ENCODE measurements at regions not wholly inside any gene's neighbourhood (a gene's known extent, or its start where the extent isn't known, plus 50 kb on each side); places are given as distances from the start of the nearest gene placed in this dataset.
A peak's percentile ranks its signal among the peaks of the same experiment; 100 is the strongest.
"Not testable (repeated sequence)": the region's sequence is repeated elsewhere in the genome, so short reads cannot be mapped to it uniquely, and the experiment has no call there.

DNA sequence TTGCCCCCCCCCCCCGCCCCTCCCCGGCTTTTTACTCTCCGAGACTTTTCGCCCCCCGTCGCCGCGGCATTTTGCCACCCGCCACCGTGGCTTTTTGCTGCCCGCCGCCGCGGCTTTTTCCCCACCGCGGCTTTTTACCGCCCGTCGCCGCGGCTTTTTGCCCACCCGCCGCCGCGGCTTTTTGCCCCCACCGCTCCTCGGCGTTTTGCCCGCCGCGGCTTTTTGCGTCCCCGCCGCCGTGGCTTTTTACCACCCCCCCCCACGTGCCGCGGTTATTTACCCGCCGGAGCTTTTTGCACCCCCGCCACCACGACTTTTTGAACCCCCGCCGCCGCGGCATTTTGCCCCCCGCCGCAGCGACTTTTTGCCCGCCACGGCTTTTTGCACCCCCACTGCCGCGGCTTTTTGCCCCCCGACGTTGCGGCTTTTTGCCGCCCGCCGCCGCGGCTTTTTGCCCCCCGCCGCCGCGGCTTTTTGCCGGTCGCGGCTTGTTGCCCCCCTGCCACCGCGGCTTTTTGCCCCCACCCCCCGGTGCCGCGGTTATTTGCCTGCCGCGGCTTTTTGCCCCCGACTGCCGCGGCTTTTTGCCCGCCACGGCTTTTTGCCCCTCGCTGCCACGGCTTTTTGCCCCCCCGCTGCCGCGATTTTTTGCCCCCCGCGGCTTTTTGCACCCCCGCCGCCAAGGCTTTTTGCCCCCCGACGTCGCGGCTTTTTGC lies 461.1 kb downstream of the ZNF33B start:
- intact Hi-C loops (cut with DNase I): no loop called here
- no peak for DNase-seq
- Histone ChIP-seq H3K36me3 (no peaks in the 10 kb centered on the region), H3K27ac (no peak overlapping the region), H3K27me3 (no peaks in the 10 kb centered on the region), H3K4me3 (replicated peaks in 1 of 3) (no peak overlapping the region), H3K9me3 (no peaks in the 10 kb centered on the region), H3K4me1 (no peaks in the 10 kb centered on the region)
- TF ChIP-seq, protein P1, sequence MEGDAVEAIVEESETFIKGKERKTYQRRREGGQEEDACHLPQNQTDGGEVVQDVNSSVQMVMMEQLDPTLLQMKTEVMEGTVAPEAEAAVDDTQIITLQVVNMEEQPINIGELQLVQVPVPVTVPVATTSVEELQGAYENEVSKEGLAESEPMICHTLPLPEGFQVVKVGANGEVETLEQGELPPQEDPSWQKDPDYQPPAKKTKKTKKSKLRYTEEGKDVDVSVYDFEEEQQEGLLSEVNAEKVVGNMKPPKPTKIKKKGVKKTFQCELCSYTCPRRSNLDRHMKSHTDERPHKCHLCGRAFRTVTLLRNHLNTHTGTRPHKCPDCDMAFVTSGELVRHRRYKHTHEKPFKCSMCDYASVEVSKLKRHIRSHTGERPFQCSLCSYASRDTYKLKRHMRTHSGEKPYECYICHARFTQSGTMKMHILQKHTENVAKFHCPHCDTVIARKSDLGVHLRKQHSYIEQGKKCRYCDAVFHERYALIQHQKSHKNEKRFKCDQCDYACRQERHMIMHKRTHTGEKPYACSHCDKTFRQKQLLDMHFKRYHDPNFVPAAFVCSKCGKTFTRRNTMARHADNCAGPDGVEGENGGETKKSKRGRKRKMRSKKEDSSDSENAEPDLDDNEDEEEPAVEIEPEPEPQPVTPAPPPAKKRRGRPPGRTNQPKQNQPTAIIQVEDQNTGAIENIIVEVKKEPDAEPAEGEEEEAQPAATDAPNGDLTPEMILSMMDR (IDR thresholded peaks at IDR 0.05): no peak
- TF ChIP-seq POLR2A (IDR thresholded peaks at IDR 0.05): no peak
- WGBS, 2 donors: 6 to 7% methylated on average over 31 to 50 of the region's 93 CpGs

DNA sequence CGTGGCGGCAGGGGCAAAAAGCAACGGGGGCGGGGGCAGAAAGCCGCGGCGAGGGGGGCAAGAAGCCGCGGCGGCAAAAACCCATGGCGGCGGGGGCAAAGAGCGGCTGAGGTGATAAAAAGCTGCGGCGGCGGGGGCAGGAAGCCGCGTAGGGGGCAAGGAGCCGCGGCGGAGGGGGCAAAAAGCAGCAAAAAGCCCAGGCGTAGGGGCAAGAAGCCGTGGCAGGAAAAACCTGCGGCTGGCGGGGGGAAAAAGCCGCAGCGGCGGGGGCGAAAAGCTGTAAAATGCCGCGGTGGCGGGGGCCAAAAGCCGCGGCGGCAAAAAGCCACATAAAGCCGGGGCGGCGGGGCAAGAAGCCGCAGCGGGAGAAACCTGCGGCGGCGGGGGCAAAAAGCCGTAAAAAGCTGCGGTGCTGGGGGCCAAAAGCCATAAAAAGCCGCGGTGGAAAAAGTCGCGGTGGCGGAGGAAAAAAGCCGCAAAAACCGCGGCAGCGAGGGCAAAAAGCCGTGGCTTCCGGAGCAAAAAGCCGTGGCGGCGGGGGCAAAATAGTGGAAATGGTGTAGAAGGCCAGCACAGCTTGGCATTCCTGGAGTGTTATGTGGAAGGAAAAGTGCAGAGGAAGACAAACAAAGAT lies 487.8 kb downstream of the ZNF33B start:
- no peak overlapping the region for H3K27ac ChIP-seq
- no peaks in the 10 kb centered on the region for H3K4me1 ChIP-seq
- 51 to 75% methylated on average over 56 of the region's 59 CpGs for WGBS, 2 donors
- intact Hi-C loops (cut with DNase I): no loop called here
- no peaks in the 10 kb centered on the region for H3K36me3 ChIP-seq
- H3K4me3 ChIP-seq (replicated peaks in 1 of 3): no peak overlapping the region
- no peaks in the 10 kb centered on the region for H3K9me3 ChIP-seq
- DNase-seq: no peak
- no peaks in the 10 kb centered on the region for H3K27me3 ChIP-seq
- TF ChIP-seq, protein P1 (IDR thresholded peaks at IDR 0.05): no peak
- no peak for TF ChIP-seq POLR2A (IDR thresholded peaks at IDR 0.05)

DNA sequence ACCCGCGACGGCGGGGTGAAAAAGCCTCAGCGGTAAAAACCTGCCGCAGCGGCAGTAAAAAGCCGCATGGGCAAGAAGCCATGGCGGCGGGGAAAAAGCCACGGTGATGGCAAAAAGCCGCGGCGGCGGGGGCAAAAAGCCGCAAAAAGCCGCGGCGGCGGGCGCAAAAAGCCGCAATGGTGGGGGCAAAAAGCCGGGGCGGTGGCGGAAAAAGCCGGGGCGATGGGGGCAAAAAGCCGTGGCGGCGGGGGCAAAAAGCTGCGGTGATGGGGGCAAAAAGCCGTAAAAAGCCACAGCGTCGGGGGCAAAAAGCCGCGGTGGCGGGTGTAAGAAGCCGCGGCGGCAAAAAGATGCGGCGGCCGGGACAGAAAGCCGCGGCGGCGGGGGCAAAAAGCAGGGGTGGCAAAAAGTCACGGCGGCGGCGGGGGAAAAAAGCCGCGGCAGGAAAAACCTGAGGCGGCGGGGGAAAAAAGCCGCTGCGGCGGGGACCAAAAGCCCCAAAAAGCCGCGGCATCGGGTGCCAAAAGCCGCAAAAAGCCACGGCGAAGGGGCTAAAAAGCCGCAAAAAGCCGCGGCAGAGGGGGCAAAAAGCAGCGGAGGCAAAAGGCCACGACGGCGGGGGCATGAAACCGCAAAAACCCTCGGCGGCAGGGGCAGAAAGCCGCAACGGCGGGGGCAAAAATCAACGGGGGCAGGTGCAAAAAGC lies 488.5 kb downstream of the ZNF33B start:
- intact Hi-C loops (cut with DNase I): no loop called here
- WGBS, 2 donors: 47 to 76% methylated on average over 78 of the region's 78 CpGs
- DNase-seq: no peak

DNA sequence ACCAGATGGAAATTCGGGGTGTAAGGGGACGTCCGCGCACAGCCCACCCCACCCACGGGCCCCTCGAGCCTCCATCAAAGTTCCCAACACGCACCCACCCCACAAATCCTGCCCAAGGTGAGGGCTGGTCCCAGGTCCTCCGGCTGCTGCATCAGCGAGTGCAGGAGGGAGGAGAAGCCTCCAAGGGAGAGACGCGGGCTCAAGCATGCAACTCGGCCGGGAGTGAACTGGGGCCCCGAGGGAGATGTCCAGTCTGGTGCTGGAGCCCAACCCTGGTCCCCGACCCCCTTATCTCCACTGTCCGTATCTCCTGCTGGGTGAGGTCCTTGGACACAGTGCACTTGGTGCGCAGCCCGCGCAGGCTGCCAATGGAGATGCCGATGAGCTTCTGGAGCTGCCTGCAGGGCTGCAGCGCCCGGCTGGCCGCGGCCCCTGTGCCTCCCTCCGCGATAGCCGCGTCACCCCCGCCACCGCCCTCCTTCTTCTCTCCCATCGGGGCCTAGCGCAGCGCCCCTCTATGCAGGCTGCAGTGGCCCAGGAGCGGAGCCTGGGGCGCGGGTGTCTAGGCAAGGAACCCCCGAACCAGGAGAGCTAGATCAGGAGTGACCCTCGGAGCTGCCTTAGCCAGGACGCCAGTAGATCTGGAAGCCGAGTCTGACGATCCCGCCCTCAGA lies 489.2 kb downstream of the ZNF33B start:
- Histone ChIP-seq H3K27ac (no peak overlapping the region), H3K36me3 (no peaks in the 10 kb centered on the region), H3K4me1 (no peaks in the 10 kb centered on the region), H3K27me3 (no peaks in the 10 kb centered on the region), H3K4me3 (replicated peaks in 1 of 3) (no peak overlapping the region), H3K9me3 (no peaks in the 10 kb centered on the region)
- peak; percentile 7 to 36 for DNase-seq
- TF ChIP-seq, protein P1 (IDR thresholded peaks at IDR 0.05): no peak
- TF ChIP-seq POLR2A (IDR thresholded peaks at IDR 0.05): no peak
- intact Hi-C loops (cut with DNase I): no loop called here
- WGBS, 2 donors: 50 to 71% methylated on average over 31 to 41 of the region's 42 CpGs

More for the DNA sequence above, 488.5 kb downstream of the ZNF33B start:
- Histone ChIP-seq H3K27me3 (no peaks in the 10 kb centered on the region), H3K4me3 (replicated peaks in 1 of 3) (no peak overlapping the region), H3K9me3 (no peaks in the 10 kb centered on the region), H3K36me3 (no peaks in the 10 kb centered on the region), H3K27ac (no peak overlapping the region), H3K4me1 (no peaks in the 10 kb centered on the region)
- TF ChIP-seq, protein P1 (IDR thresholded peaks at IDR 0.05): no peak
- no peak for TF ChIP-seq POLR2A (IDR thresholded peaks at IDR 0.05)

DNA sequence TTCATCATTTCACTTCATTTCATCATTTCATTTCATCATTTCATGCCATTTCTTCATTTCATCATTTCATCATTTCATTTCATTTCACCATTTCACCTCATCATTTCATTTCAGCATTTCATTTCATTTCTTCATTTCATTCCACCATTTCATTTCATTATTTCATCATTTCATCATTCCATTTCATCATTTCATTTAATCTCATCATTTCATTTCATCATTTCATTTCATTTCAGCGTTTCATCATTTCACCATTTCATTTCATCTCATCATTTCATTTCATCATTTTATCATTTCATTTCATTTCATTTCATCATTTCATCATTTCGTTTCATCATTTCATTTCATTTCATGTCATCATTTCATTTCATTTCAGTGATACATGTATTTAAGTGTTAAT lies 492.2 kb downstream of the ZNF33B start:
- WGBS, 2 donors: 53 to 54% methylated on average over 2 of the region's 2 CpGs
- intact Hi-C loops (cut with DNase I); H3K4me3 ChIP-seq (replicated peaks in 1 of 3); H3K4me1 ChIP-seq; H3K27ac ChIP-seq; DNase-seq; H3K27me3 ChIP-seq; H3K9me3 ChIP-seq; H3K36me3 ChIP-seq: not testable (repeated sequence)

DNA sequence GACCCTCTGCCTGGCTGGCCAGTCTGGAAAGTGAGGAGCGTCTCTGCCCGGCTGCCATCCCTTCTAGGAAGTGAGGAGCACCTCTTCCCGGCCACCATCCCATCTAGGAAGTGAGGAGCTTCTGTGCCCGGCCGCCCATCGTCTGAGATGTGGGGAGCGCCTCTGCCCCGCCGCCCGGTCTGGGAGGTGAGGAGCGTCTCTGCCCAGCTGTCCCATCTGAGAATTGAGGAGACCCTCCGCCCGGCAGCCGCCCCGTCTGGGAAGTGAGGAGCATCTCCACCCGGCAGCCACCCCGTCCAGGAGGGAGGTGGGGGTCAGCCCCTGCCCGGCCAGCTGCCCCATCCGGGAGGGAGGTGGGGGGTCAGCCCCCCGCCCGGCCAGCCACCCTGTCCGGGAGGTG lies 500.3 kb downstream of the ZNF33B start:
- not testable (repeated sequence) for H3K36me3 ChIP-seq

More for the DNA sequence above, 500.3 kb downstream of the ZNF33B start:
- H3K9me3 ChIP-seq; H3K4me3 ChIP-seq (replicated peaks in 1 of 3); DNase-seq; intact Hi-C loops (cut with DNase I); H3K27me3 ChIP-seq; H3K27ac ChIP-seq; H3K4me1 ChIP-seq: not testable (repeated sequence)
- WGBS, 2 donors: 85 to 96% methylated on average over 14 to 17 of the region's 22 CpGs
